ENCODE measurements at regions not wholly inside any gene's neighbourhood (a gene's known extent, or its start where the extent isn't known, plus 50 kb on each side); places are given as distances from the start of the nearest gene placed in this dataset.

- TF ChIP-seq EZH2 (IDR thresholded peaks at IDR 0.05; ENCODE audit: low read length) (no peak), CTCF (optimal IDR thresholded peaks at IDR 0.05 in 1 of 3, IDR thresholded peaks at IDR 0.05 in 1 of 3, conservative IDR thresholded peaks at IDR 0.05 in 1 of 3; ENCODE audit: extremely low read depth in 1 of 3, insufficient read depth in 2 of 3, low read length in 3 of 3) (no peak)
Measured at GRCh38 chr9:14031060-14031414, 282.9 kb downstream of the NFIB start.

Data from keratinocyte (primary cell).